ENCODE measurements at regions not wholly inside any gene's neighbourhood (a gene's known extent, or its start where the extent isn't known, plus 50 kb on each side); places are given as distances from the start of the nearest gene placed in this dataset.

- Mint-ChIP-seq H3K4me1 (no peaks in the 10 kb centered on the region), H3K4me3 (no peak overlapping the region), H3K27me3 (no peaks in the 10 kb centered on the region), H3K9me3 (peaks cover 15% of the 10 kb centered on the region), H3K36me3 (no peaks in the 10 kb centered on the region), H3K27ac (no peak overlapping the region)
- ATAC-seq (ENCODE audit: low read depth), result no peak
- no peak for DNase-seq (ENCODE audit: low spot score in 2 of 2)
These were observed 256.0 kb downstream of the DHX15 start for GRCh38 chr4:24328310-24328709.

GRCh38 chr4:24322995-24323394 lies 261.4 kb downstream of the DHX15 start:
- no peaks in the 10 kb centered on the region for H3K36me3 Mint-ChIP-seq
- ATAC-seq (ENCODE audit: low read depth) (no peak), DNase-seq (ENCODE audit: low spot score in 2 of 2) (no peak)
- H3K4me1 Mint-ChIP-seq, result no peaks in the 10 kb centered on the region
- no peak overlapping the region for H3K27ac Mint-ChIP-seq
- H3K27me3 Mint-ChIP-seq, result no peaks in the 10 kb centered on the region
- no peak overlapping the region for H3K4me3 Mint-ChIP-seq
- peaks cover 15% of the 10 kb centered on the region for H3K9me3 Mint-ChIP-seq

DNA sequence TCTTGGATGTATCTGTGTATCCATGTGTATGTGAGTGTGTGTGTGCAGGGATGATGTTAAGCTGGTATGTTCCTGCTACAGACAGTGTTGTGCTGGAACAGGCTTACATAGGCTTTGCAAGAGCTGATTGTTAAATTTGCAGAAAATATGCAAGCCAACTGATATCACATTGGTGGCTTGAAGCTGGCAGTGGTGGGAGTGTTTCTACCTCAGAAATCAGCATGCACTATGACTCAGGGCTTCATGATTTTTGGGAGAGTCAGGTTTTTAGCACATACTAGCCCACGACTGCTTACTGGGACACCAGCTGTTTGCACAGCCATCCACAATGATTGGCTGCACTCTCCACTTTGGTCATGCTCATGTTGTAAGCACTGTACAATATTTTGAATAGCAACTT lies 261.8 kb downstream of the DHX15 start:
- ATAC-seq (ENCODE audit: low read depth), result no peak
- DNase-seq (ENCODE audit: low spot score in 2 of 2), result no peak
- Mint-ChIP-seq H3K4me3 (no peak overlapping the region), H3K27ac (no peak overlapping the region), H3K4me1 (no peaks in the 10 kb centered on the region), H3K9me3 (peaks cover 14% of the 10 kb centered on the region), H3K27me3 (no peaks in the 10 kb centered on the region), H3K36me3 (no peaks in the 10 kb centered on the region)

- DNase-seq (ENCODE audit: low spot score in 2 of 2), result no peak
- H3K27me3 Mint-ChIP-seq, result no peaks in the 10 kb centered on the region
- no peak overlapping the region for H3K4me3 Mint-ChIP-seq
- ATAC-seq (ENCODE audit: low read depth), result no peak
- no peaks in the 10 kb centered on the region for H3K4me1 Mint-ChIP-seq
- H3K36me3 Mint-ChIP-seq, result no peaks in the 10 kb centered on the region
- H3K27ac Mint-ChIP-seq, result no peak overlapping the region
- H3K9me3 Mint-ChIP-seq, result peaks cover 12% of the 10 kb centered on the region
These were observed 262.7 kb downstream of the DHX15 start for GRCh38 chr4:24321616-24322015.

- peaks cover 10% of the 10 kb centered on the region for H3K9me3 Mint-ChIP-seq
- DNase-seq (ENCODE audit: low spot score in 2 of 2) (no peak), ATAC-seq (ENCODE audit: low read depth) (no peak)
- H3K4me1 Mint-ChIP-seq, result no peaks in the 10 kb centered on the region
- H3K4me3 Mint-ChIP-seq, result no peak overlapping the region
- H3K36me3 Mint-ChIP-seq, result no peaks in the 10 kb centered on the region
- no peak overlapping the region for H3K27ac Mint-ChIP-seq
- H3K27me3 Mint-ChIP-seq, result no peaks in the 10 kb centered on the region
These were observed 263.2 kb downstream of the DHX15 start for GRCh38 chr4:24321131-24321530.

GRCh38 chr4:24319387-24319786 lies 265.0 kb downstream of the DHX15 start:
- Mint-ChIP-seq H3K27me3 (no peaks in the 10 kb centered on the region), H3K27ac (no peak overlapping the region), H3K9me3 (peaks cover 5% of the 10 kb centered on the region), H3K4me3 (no peak overlapping the region), H3K4me1 (no peaks in the 10 kb centered on the region), H3K36me3 (no peaks in the 10 kb centered on the region)
- ATAC-seq (ENCODE audit: low read depth), result no peak
- DNase-seq (ENCODE audit: low spot score in 2 of 2), result no peak

DNA sequence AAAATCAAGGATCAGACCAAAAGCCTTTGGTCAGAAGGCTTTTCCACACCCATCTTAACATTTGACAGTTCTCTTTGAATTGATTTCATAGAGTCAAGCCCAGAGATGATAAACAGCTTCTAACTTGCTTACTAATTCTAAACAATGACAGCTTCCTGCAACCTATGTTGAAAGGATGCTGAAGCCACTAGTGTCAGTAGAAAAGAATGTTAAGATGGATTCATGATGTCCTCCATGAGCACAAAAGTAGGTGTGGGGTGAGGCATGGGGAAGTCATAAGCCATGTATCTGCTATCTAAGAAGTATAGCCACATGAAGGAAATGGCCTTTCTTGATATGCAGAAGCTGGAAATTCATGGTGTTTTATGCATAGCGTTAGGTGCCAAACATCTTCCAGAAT lies 269.3 kb downstream of the DHX15 start:
- peaks cover 1% of the 10 kb centered on the region for H3K27me3 Mint-ChIP-seq
- H3K36me3 Mint-ChIP-seq, result no peaks in the 10 kb centered on the region
- H3K4me1 Mint-ChIP-seq, result no peaks in the 10 kb centered on the region
- no peak overlapping the region for H3K27ac Mint-ChIP-seq
- DNase-seq (ENCODE audit: low spot score in 2 of 2) (no peak), ATAC-seq (ENCODE audit: low read depth) (no peak)
- H3K9me3 Mint-ChIP-seq, result no peaks in the 10 kb centered on the region
- no peak overlapping the region for H3K4me3 Mint-ChIP-seq

DNA sequence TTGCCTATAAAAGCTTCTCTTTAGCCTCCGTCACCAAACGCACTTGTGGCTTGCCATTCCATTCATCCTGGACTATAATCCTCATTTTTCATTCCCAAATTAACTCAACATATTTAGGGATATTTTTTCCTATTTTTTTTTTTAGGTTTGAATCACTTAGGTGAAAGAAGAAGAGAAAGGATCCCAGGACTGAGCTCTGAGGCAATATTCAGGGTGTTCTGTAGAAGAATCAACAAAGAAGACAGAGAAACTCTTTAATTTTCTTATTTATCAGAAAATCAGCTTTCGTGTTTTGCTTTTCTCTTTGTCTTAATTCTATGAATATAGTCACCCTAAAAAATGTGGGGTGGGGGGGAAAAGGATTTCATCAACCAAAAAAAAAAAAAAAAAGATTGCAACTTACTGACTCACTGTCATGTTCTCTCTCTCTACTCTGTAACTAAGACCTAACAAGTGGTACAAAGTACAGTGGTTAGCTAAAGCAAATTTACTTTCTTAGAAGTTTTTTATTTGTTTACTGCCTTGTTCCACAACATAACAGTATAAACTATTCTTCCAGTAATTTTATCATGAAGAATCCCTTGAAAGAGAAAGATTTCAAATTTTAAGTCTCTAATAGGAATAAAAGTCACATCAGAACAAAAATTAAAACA lies 272.0 kb downstream of the DHX15 start:
- H3K4me3 Mint-ChIP-seq, result no peak overlapping the region
- peaks cover 1% of the 10 kb centered on the region for H3K27me3 Mint-ChIP-seq
- no peaks in the 10 kb centered on the region for H3K36me3 Mint-ChIP-seq
- no peaks in the 10 kb centered on the region for H3K4me1 Mint-ChIP-seq
- ATAC-seq (ENCODE audit: low read depth), result no peak
- H3K27ac Mint-ChIP-seq, result no peak overlapping the region
- no peak for DNase-seq (ENCODE audit: low spot score in 2 of 2)
- H3K9me3 Mint-ChIP-seq, result peaks cover 3% of the 10 kb centered on the region

GRCh38 chr4:24303926-24304325 lies 280.4 kb downstream of the DHX15 start:
- Mint-ChIP-seq H3K36me3 (no peaks in the 10 kb centered on the region), H3K9me3 (no peaks in the 10 kb centered on the region), H3K4me1 (no peaks in the 10 kb centered on the region), H3K4me3 (no peak overlapping the region), H3K27me3 (peaks cover 3% of the 10 kb centered on the region), H3K27ac (no peak overlapping the region)
- no peak for DNase-seq (ENCODE audit: low spot score in 2 of 2)
- no peak for ATAC-seq (ENCODE audit: low read depth)

DNA sequence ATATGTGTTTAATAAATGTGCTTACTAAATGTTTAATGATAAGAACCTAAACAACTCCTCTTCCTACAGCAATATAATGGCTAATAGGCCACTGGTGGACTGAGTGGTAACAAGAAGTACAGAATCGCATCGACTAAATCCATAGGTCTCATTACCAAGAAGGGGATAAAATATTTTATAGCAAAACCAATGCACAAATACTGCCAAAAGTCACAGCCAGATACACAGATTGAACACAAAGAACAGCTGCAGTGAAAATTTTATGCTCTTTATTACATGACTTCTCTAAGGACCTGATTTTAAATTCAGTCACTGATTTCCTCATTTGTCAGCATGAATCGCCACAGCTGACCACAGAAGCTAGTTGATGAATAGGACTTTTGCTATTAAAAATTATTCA lies 285.4 kb downstream of the DHX15 start:
- Mint-ChIP-seq H3K27me3 (peaks cover 4% of the 10 kb centered on the region), H3K27ac (no peak overlapping the region), H3K4me1 (no peaks in the 10 kb centered on the region), H3K9me3 (no peaks in the 10 kb centered on the region), H3K36me3 (no peaks in the 10 kb centered on the region), H3K4me3 (no peak overlapping the region)
- DNase-seq (ENCODE audit: low spot score in 2 of 2) (no peak), ATAC-seq (ENCODE audit: low read depth) (no peak)

- H3K27me3 Mint-ChIP-seq, result no peaks in the 10 kb centered on the region
These were observed 297.3 kb downstream of the DHX15 start for GRCh38 chr4:24287096-24287495.

DNA sequence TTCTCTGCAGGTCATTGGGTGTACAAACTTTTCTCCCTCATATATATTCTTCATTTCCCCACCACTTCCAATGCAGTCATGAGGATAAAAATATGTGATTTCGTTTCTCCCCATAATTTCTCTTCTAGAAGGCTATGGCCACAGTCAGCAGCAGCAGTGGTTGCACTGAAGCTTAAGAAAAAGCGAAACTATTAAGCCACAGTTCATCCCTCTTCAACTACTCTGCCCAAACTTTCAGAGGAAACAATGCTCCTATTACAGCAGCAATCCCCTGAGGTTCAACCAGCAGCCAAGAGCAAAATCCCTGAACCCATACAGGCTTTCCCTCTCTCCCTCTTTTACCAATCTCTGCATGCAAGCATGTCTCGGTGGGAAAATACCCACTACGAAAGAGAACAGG lies 298.6 kb downstream of the DHX15 start:
- Mint-ChIP-seq H3K36me3 (no peaks in the 10 kb centered on the region), H3K4me1 (no peaks in the 10 kb centered on the region), H3K27ac (no peak overlapping the region), H3K9me3 (peaks cover 5% of the 10 kb centered on the region), H3K27me3 (no peaks in the 10 kb centered on the region), H3K4me3 (no peak overlapping the region)
- no peak for ATAC-seq (ENCODE audit: low read depth)
- DNase-seq (ENCODE audit: low spot score in 2 of 2), result no peak

More at GRCh38 chr4:24287096-24287495, 297.3 kb downstream of the DHX15 start:
- H3K36me3 Mint-ChIP-seq, result no peaks in the 10 kb centered on the region
- H3K4me1 Mint-ChIP-seq, result no peaks in the 10 kb centered on the region
- peaks cover 9% of the 10 kb centered on the region for H3K9me3 Mint-ChIP-seq
- ATAC-seq (ENCODE audit: low read depth) (no peak), DNase-seq (ENCODE audit: low spot score in 2 of 2) (no peak)
- H3K27ac Mint-ChIP-seq, result no peak overlapping the region
- no peak overlapping the region for H3K4me3 Mint-ChIP-seq

DNA sequence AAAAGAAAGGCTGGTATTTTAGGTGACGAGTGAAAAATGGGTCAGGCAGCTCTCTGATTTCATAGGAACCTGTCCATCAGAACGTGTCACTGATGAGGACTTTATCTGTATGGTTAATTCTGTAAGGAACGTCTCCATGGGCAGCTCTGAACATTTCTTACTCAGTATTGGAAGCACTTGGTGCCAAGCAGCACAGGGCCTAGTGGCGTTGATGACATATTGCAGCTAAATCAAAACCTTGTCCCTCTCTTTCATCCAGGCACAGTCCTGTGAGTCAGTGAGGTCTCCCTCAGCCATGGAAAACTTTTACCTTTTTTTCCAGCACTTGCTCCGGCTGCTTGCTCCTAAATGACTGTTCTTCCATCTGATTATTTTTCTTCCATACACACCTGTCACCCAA lies 301.9 kb downstream of the DHX15 start:
- no peak for ATAC-seq (ENCODE audit: low read depth)
- DNase-seq (ENCODE audit: low spot score in 2 of 2), result no peak
- peaks cover 4% of the 10 kb centered on the region for H3K9me3 Mint-ChIP-seq
- no peaks in the 10 kb centered on the region for H3K4me1 Mint-ChIP-seq
- no peaks in the 10 kb centered on the region for H3K36me3 Mint-ChIP-seq
- no peak overlapping the region for H3K4me3 Mint-ChIP-seq
- no peaks in the 10 kb centered on the region for H3K27me3 Mint-ChIP-seq
- no peak overlapping the region for H3K27ac Mint-ChIP-seq

- Mint-ChIP-seq H3K27ac (no peak overlapping the region), H3K4me1 (no peaks in the 10 kb centered on the region), H3K27me3 (no peaks in the 10 kb centered on the region), H3K9me3 (peaks cover 1% of the 10 kb centered on the region), H3K36me3 (no peaks in the 10 kb centered on the region), H3K4me3 (no peak overlapping the region)
- DNase-seq (ENCODE audit: low spot score in 2 of 2) (no peak), ATAC-seq (ENCODE audit: low read depth) (no peak)
These were observed 304.4 kb downstream of the DHX15 start for GRCh38 chr4:24279911-24280375.

DNA sequence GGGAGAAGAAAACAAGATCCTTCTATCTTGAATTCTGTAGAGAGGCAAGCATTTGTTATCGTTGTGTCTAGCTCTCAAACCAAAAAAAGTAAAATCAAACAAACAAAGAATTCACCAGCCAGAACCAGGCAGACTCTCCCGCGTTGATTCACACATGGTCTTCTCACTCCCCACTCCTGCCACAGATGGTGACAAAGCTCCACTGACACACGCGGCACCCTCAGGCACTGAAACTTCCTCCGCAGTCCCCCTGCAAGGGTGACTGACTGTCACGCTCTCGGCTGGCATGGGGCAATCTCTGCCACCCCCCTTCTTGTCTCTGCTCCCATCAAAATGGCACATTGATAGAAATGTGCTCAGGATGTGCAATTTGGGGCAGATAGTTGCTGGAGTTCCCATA lies 304.9 kb downstream of the DHX15 start:
- Mint-ChIP-seq H3K27me3 (no peaks in the 10 kb centered on the region), H3K9me3 (peaks cover 1% of the 10 kb centered on the region), H3K4me3 (no peak overlapping the region), H3K36me3 (no peaks in the 10 kb centered on the region), H3K27ac (no peak overlapping the region), H3K4me1 (no peaks in the 10 kb centered on the region)
- ATAC-seq (ENCODE audit: low read depth) (no peak), DNase-seq (ENCODE audit: low spot score in 2 of 2) (no peak)

All from memory B cell (primary cell).